Smooth muscle cell (in vitro differentiated cells): ENCODE measurements at regions not wholly inside any gene's neighbourhood (a gene's known extent, or its start where the extent isn't known, plus 50 kb on each side); places are given as distances from the start of the nearest gene placed in this dataset.

Source experiments
- DNase-seq: peaks from one replicate; lab custom pipeline; 2025; ENCODE audit not compliant: unreplicated experiment; lab: John Stamatoyannopoulos, UW
- H2AFZ ChIP-seq: fragments of 200-600 bp; sonication (generic); 2 replicates; pipeline ENCODE4 v1.6.0; 2016; ENCODE audit warnings: antibody characterized with exemption, low read depth, mild to moderate bottlenecking
- H3F3A ChIP-seq: fragments of 200-600 bp; sonication (generic); 2 replicates; pipeline ENCODE4 v1.6.0; 2017; ENCODE audit warnings: antibody characterized with exemption, low read depth
- H3K27ac ChIP-seq: fragments of 200-600 bp; sonication (generic); 2 replicates; pipeline ENCODE4 v1.5.1; 2016; ENCODE audit warnings: low read depth, mild to moderate bottlenecking
- H3K27me3 ChIP-seq: fragments of 200-600 bp; sonication (generic); 2 replicates; pipeline ENCODE4 v1.6.1; 2016; ENCODE audit warnings: low read depth, mild to moderate bottlenecking
- H3K36me3 ChIP-seq: fragments of 200-600 bp; sonication (generic); 2 replicates; pipeline ENCODE4 v1.5.1; 2016; ENCODE audit warnings: low read depth
- H3K4me1 ChIP-seq: fragments of 200-600 bp; sonication (generic); 2 replicates; pipeline ENCODE4 v1.5.1; 2016; ENCODE audit warnings: low read depth
- H3K4me2 ChIP-seq: fragments of 200-600 bp; sonication (generic); 2 replicates; pipeline ENCODE4 v1.6.0; 2016; ENCODE audit warnings: mild to moderate bottlenecking
- H3K4me3 ChIP-seq: fragments of 200-600 bp; sonication (generic); 2 replicates; pipeline ENCODE4 v1.5.1; 2016; ENCODE audit warnings: mild to moderate bottlenecking
- H3K79me2 ChIP-seq: fragments of 200-600 bp; sonication (generic); 2 replicates; pipeline ENCODE4 v1.6.0; 2016; ENCODE audit warnings: low read depth, mild to moderate bottlenecking
- H3K9ac ChIP-seq: fragments of 200-600 bp; sonication (generic); 2 replicates; pipeline ENCODE4 v1.6.0; 2016; ENCODE audit warnings: low read depth
- H3K9me3 ChIP-seq: fragments of 200-600 bp; sonication (generic); replicated peaks from 2 replicates; pipeline ENCODE4 v1.5.1; 2016; ENCODE audit warnings: low read depth
- H4K20me1 ChIP-seq: fragments of 200-600 bp; sonication (generic); 2 replicates; pipeline ENCODE4 v1.6.0; 2016; ENCODE audit warnings: low read depth
- WGBS: methylation state at CpG from one replicate; pipeline ENCODE4 v1.1.7; 2016; ENCODE audit warnings: low lambda C conversion rate; 5-methylcytosine and 5-hydroxymethylcytosine counted together
- TF ChIP-seq, protein P1 (sequence below): fragments of 200-600 bp; sonication (generic); IDR thresholded peaks from 2 replicates; pipeline ENCODE4 v1.5.1; 2017; ENCODE audit warnings: borderline replicate concordance, mild to moderate bottlenecking, antibody characterized with exemption; ENCODE audit not compliant: insufficient read depth, poor library complexity, severe bottlenecking

DNA sequence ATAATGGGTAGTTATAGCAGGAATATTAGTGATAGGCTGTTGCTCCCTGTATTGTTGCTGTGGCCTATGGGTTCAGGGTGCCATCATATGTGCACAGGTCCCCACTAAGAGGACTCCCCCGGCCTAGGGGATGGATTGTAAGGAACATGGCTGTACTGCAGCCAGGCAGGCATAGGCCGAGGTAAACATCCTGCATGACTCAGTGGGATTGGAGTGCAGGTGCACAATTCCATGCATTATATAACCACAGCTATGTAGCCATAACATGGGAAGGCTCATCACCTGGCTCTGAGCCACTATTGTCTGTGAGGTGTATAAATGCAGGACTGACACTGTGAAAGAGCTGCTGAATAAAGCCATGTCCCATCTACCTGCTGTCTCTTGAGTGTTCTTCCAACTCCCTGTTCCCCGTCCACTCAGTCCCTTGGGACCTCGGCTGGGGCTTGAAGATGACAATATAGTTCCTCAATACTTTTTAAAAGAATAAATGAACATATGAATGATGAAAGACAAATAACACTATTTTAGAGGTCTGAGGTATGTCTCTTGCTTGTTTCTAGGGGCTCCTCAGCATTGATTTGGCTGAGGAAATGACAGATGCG is 425.2 kb downstream of the IDS start:
- no peak for DNase-seq
- H4K20me1 ChIP-seq: no peaks in the 10 kb centered on the region
- no peak overlapping the region for H3K4me3 ChIP-seq
- no peaks in the 10 kb centered on the region for H3K36me3 ChIP-seq
- H3F3A ChIP-seq: no peaks in the 10 kb centered on the region
- no peaks in the 10 kb centered on the region for H3K27me3 ChIP-seq
- no peaks in the 10 kb centered on the region for H3K4me1 ChIP-seq
- no peaks in the 10 kb centered on the region for H3K9me3 ChIP-seq
- H2AFZ ChIP-seq: no peak overlapping the region
- no peaks in the 10 kb centered on the region for H3K79me2 ChIP-seq
- H3K27ac ChIP-seq: no peak overlapping the region
- 72% methylated on average over 5 of the region's 5 CpGs for WGBS
- H3K4me2 ChIP-seq: no peak overlapping the region
- H3K9ac ChIP-seq: no peak overlapping the region
- TF ChIP-seq, protein P1, sequence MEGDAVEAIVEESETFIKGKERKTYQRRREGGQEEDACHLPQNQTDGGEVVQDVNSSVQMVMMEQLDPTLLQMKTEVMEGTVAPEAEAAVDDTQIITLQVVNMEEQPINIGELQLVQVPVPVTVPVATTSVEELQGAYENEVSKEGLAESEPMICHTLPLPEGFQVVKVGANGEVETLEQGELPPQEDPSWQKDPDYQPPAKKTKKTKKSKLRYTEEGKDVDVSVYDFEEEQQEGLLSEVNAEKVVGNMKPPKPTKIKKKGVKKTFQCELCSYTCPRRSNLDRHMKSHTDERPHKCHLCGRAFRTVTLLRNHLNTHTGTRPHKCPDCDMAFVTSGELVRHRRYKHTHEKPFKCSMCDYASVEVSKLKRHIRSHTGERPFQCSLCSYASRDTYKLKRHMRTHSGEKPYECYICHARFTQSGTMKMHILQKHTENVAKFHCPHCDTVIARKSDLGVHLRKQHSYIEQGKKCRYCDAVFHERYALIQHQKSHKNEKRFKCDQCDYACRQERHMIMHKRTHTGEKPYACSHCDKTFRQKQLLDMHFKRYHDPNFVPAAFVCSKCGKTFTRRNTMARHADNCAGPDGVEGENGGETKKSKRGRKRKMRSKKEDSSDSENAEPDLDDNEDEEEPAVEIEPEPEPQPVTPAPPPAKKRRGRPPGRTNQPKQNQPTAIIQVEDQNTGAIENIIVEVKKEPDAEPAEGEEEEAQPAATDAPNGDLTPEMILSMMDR: no peak

DNA sequence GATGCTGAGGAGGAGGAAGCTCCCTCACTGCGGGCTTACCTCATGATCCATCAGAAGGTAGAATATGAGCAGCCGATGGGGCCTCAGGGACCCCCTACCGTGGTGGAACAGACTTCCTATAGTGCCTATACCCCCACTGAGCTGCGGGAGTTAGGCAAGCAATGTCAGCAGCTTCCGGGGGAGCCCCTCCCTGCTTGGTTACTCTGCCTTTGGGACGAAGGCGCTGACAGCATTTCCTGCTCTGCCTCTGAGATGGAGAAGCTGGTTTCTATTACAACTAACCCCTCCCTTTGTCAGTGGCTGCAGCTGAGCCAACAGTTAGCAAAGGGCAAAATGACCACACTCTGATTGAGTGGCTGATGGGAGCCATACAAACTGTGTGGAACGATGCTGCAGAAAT is 430.7 kb downstream of the IDS start:
- Histone ChIP-seq H3K27me3 (no peaks in the 10 kb centered on the region), H2AFZ (no peak overlapping the region), H3F3A (no peaks in the 10 kb centered on the region), H3K36me3 (no peaks in the 10 kb centered on the region), H3K4me1 (no peaks in the 10 kb centered on the region), H3K9ac (no peak overlapping the region), H3K4me2 (no peak overlapping the region), H3K27ac (no peak overlapping the region), H3K9me3 (no peaks in the 10 kb centered on the region), H3K4me3 (no peak overlapping the region), H4K20me1 (no peaks in the 10 kb centered on the region), H3K79me2 (no peaks in the 10 kb centered on the region)
- DNase-seq: no peak
- 47% methylated on average over 8 of the region's 8 CpGs for WGBS
- TF ChIP-seq, protein P1: no peak

DNA sequence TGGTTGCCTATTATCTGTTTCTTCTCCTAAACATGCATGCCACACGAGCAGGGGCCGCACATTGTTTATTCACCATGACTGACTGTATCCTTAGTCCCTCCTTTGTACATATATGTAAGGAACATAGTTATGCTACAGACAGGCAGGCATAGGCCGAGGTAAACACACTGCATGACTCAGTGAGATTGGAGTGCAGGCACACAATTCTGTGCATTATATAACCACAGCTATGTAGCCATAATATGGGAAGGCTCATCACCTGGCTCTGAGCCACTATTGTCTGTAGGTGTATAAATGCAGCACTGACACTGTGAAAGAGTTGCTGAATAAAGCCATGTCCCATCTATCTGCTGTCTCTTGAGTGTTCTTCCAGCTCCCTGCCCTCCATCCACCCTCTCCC is 431.6 kb downstream of the IDS start:
- TF ChIP-seq, protein P1: no peak
- no peak overlapping the region for H3K4me2 ChIP-seq
- no peaks in the 10 kb centered on the region for H4K20me1 ChIP-seq
- H3K27me3 ChIP-seq: no peaks in the 10 kb centered on the region
- no peak for DNase-seq
- H3K36me3 ChIP-seq: no peaks in the 10 kb centered on the region
- no peaks in the 10 kb centered on the region for H3F3A ChIP-seq
- no peak overlapping the region for H3K27ac ChIP-seq
- H3K9me3 ChIP-seq: no peaks in the 10 kb centered on the region
- 61% methylated on average over 3 of the region's 3 CpGs for WGBS
- no peak overlapping the region for H3K4me3 ChIP-seq
- no peaks in the 10 kb centered on the region for H3K79me2 ChIP-seq
- no peaks in the 10 kb centered on the region for H3K4me1 ChIP-seq
- no peak overlapping the region for H2AFZ ChIP-seq
- H3K9ac ChIP-seq: no peak overlapping the region

DNA sequence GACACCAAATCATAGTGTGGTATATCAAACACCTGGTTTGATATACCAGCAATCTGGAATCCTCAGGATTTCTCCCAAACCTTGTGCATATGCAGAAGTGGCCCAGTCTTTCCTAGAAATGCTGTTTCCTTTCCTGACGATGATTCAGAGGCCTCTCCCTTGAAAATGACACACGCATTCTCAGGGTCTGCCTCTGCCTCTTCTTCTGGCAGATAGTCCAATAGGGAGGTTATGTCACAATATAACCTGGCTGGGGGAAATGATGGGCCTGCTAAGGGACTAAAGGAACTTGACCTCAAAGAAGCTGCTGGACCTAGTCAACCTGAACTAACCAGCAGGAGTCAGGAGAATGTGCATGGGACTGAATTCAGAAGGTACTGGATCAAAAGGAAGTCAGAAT is 435.2 kb downstream of the IDS start:
- Histone ChIP-seq H3K4me1 (no peaks in the 10 kb centered on the region), H3F3A (no peaks in the 10 kb centered on the region), H4K20me1 (no peaks in the 10 kb centered on the region), H3K79me2 (no peaks in the 10 kb centered on the region), H3K4me2 (no peak overlapping the region), H3K36me3 (no peaks in the 10 kb centered on the region), H3K27me3 (no peaks in the 10 kb centered on the region), H3K4me3 (no peak overlapping the region), H3K9ac (no peak overlapping the region), H2AFZ (no peak overlapping the region), H3K9me3 (no peaks in the 10 kb centered on the region), H3K27ac (no peak overlapping the region)
- no peak for DNase-seq
- TF ChIP-seq, protein P1: no peak
- 51% methylated on average over 2 of the region's 2 CpGs for WGBS
